Endothelial cell of umbilical vein (primary cell): ENCODE measurements at regions not wholly inside any gene's neighbourhood (a gene's known extent, or its start where the extent isn't known, plus 50 kb on each side); places are given as distances from the start of the nearest gene placed in this dataset.

Experiments used
- BruUV-seq: library from RNA; stranded (reverse); fragments of 400-500 nt; replicated peaks from 2 replicates; lab custom pipeline; 2021; lab: Mats Ljungman, UMichigan
- CTCF ChIA-PET: fragments of 300-600, 350-600 bp; sonication (Branson Sonifier 250); formaldehyde crosslinking; loops from one replicate; lab custom pipeline; 2021; ENCODE audit warnings: antibody characterized with exemption, inconsistent platforms; lab: Charles Lee
- POLR2A ChIA-PET: fragments of 300-600, 350-600 bp; sonication (Branson Sonifier 250); formaldehyde crosslinking; loops from one replicate; lab custom pipeline; 2021; ENCODE audit warnings: antibody characterized with exemption, inconsistent platforms; lab: Charles Lee
- DNase-seq: peaks from one replicate; pipeline ENCODE4 v3.0.0-alpha.2; 2011; ENCODE audit warnings: low read depth, low spot score
- FAIRE-seq: peaks from 2 replicates; lab custom pipeline; 2011; peaks lifted over from hg19 to GRCh38; lab: Jason Lieb, UNC
- H2AFZ ChIP-seq: 2 replicates; pipeline ENCODE4 v1.6.0; 2012; ENCODE audit warnings: low read depth, low read length, control low read depth, inconsistent platforms
- H3K27ac ChIP-seq: 2 replicates; pipeline ENCODE4 v1.5.1; 2011; ENCODE audit warnings: low read depth, mild to moderate bottlenecking, control low read depth, low read length, moderate library complexity; ENCODE audit not compliant: insufficient read depth
- H3K27me3 ChIP-seq, 2 experiments: 2 replicates each; pipeline versions ENCODE4 v1.6.0 to v1.6.1; 2011; ENCODE audit warnings: low read length in 2 of 2, mixed read lengths in 1 of 2; ENCODE audit not compliant: control insufficient read depth in 2 of 2, insufficient read depth in 2 of 2
- H3K36me3 ChIP-seq, 2 experiments: 2 replicates in 1 of 2; 3 replicates in 1 of 2; pipeline ENCODE4 v1.5.1; 2011; ENCODE audit warnings: low read length in 2 of 2, mild to moderate bottlenecking in 1 of 2, moderate library complexity in 1 of 2; ENCODE audit not compliant: control insufficient read depth in 2 of 2, insufficient read depth in 2 of 2; ENCODE audit errors: extremely low read depth in 1 of 2
- H3K4me1 ChIP-seq: 3 replicates; pipeline ENCODE4 v1.5.1; 2011; ENCODE audit warnings: mild to moderate bottlenecking, low read length; ENCODE audit not compliant: control insufficient read depth, insufficient read depth; ENCODE audit errors: extremely low read depth
- H3K4me2 ChIP-seq: 2 replicates; pipeline ENCODE4 v1.6.1; 2011; ENCODE audit warnings: low read length, control low read depth, mixed read lengths; ENCODE audit not compliant: insufficient read depth
- H3K4me3 ChIP-seq, 3 experiments: fragments of 200-600 bp in 1 of 3; sonication (generic), shearing (Covaris generic) in 1 of 3; replicated peaks in 1 of 3; 2 replicates each; pipeline ENCODE4 v1.5.1; 2011 to 2016; ENCODE audit warnings: control low read depth in 3 of 3, low read length in 3 of 3, mild to moderate bottlenecking in 2 of 3, inconsistent platforms in 1 of 3, low read depth in 1 of 3, moderate library complexity in 1 of 3; ENCODE audit not compliant: insufficient read depth in 1 of 3
- H3K79me2 ChIP-seq: 2 replicates; pipeline ENCODE4 v1.6.0; 2012; ENCODE audit warnings: low read length, inconsistent platforms; ENCODE audit not compliant: control insufficient read depth, insufficient read depth
- H3K9ac ChIP-seq: replicated peaks from 2 replicates; pipeline ENCODE3; 2011; ENCODE audit warnings: low read length, control low read depth; ENCODE audit not compliant: insufficient read depth; ENCODE audit errors: extremely low read depth
- H3K9me1 ChIP-seq: replicated peaks from 3 replicates; pipeline ENCODE4 v1.6.0; 2011; ENCODE audit warnings: mild to moderate bottlenecking, low read length; ENCODE audit not compliant: control insufficient read depth, insufficient read depth; ENCODE audit errors: extremely low read depth
- H3K9me3 ChIP-seq: replicated peaks from 2 replicates; pipeline ENCODE4 v1.5.1; 2012; ENCODE audit warnings: low read length, inconsistent platforms; ENCODE audit not compliant: control insufficient read depth, insufficient read depth
- H4K20me1 ChIP-seq: replicated peaks from 2 replicates; pipeline ENCODE3; 2011; ENCODE audit warnings: mild to moderate bottlenecking, low read length; ENCODE audit not compliant: control insufficient read depth, insufficient read depth; ENCODE audit errors: extremely low read depth
- EZH2 ChIP-seq: IDR thresholded peaks from 2 replicates; pipeline ENCODE4 v1.6.1; 2012; ENCODE audit warnings: borderline replicate concordance, low read depth, mild to moderate bottlenecking, moderate library complexity, low read length, inconsistent platforms; ENCODE audit not compliant: severe bottlenecking
- FOS ChIP-seq: IDR thresholded peaks from 2 replicates; pipeline ENCODE4 v1.6.1; 2011; ENCODE audit warnings: mild to moderate bottlenecking, low read length, moderate library complexity, borderline replicate concordance; ENCODE audit not compliant: insufficient read depth
- GATA2 ChIP-seq: IDR thresholded peaks from 2 replicates; pipeline ENCODE4 v1.7.0; 2011; ENCODE audit warnings: low read depth, mild to moderate bottlenecking, moderate library complexity, mixed read lengths, low read length; ENCODE audit not compliant: insufficient read length, insufficient read depth
- JUN ChIP-seq: IDR thresholded peaks from 2 replicates; pipeline ENCODE4 v1.6.1; 2011; ENCODE audit warnings: borderline replicate concordance, low read depth; ENCODE audit not compliant: insufficient read length, insufficient read depth
- MYC ChIP-seq: IDR thresholded peaks from one replicate; pipeline ENCODE4 v1.6.1; 2011; ENCODE audit warnings: mild to moderate bottlenecking, low read depth, low read length
- POLR2A ChIP-seq: IDR thresholded peaks from 2 replicates; pipeline ENCODE4 v1.6.1; 2012; ENCODE audit warnings: low read depth, mild to moderate bottlenecking, control low read depth, low read length
- POLR2AphosphoS5 ChIP-seq: IDR thresholded peaks from 2 replicates; pipeline ENCODE4 v1.6.1; 2012; ENCODE audit warnings: low read depth, mild to moderate bottlenecking, control low read depth, low read length, moderate library complexity; ENCODE audit not compliant: insufficient read depth
- dilution Hi-C: fragments of 300-500 bp; cut with MboI; formaldehyde crosslinking; loops from one replicate; pipeline ENCODE4 v1.15.0; 2019; ENCODE audit warnings: low sequenced_read_pairs; ENCODE audit not compliant: extremely low pct_ligation_motif_present
- intact Hi-C: fragments of 100-400 bp; cut with micrococcal nuclease; formaldehyde crosslinking; loops from one replicate; pipeline ENCODE4 v1.10.0; 2022
- TF ChIP-seq, protein P1 (sequence below): IDR thresholded peaks from 2 replicates; pipeline ENCODE4 v1.6.1; 2011; ENCODE audit not compliant: insufficient read depth, insufficient read length
- TF ChIP-seq, protein P2 (sequence below), 2 donors: IDR thresholded peaks; 1 replicate in 1 of 2; 2 replicates in 1 of 2; pipeline ENCODE4 v1.5.1; 2011; ENCODE audit warnings: low read length in 2 of 2, mild to moderate bottlenecking in 2 of 2, moderate library complexity in 2 of 2, control low read depth in 1 of 2, inconsistent platforms in 1 of 2, low read depth in 1 of 2; ENCODE audit not compliant: insufficient read depth in 1 of 2; ENCODE audit errors: extremely low read depth in 1 of 2

DNA sequence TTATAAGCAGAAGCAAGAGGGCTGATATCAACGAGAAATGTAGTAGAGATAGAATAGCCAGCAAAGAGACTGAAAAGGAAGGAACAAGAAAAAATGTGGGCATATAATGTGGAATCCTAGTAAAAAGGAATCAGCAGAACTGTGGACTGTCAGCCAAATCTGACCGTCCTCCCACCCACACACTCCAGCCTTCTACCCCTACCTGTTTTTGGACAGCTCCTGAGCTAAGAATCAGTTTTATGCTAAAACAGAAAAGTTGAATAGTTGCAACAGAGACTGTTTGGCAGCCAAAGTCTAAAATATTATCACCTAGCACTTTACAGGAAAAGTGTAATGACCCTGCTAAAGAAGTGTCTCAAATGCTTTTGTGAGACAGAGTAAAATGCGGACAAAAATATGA is 533.3 kb upstream of the CXADR start:
- Histone ChIP-seq H4K20me1 (no peaks in the 10 kb centered on the region), H3K9me1 (no peaks in the 10 kb centered on the region), H3K9me3 (no peaks in the 10 kb centered on the region), H3K36me3 (no peaks in the 10 kb centered on the region), H3K79me2 (no peaks in the 10 kb centered on the region), H3K27me3 (peaks cover 0 to 2% of the 10 kb centered on the region in 2 experiments), H2AFZ (no peak overlapping the region), H3K4me2 (no peak overlapping the region), H3K4me3 (no peak overlapping the region), H3K4me1 (no peaks in the 10 kb centered on the region), H3K27ac (no peak overlapping the region), H3K9ac (no peak overlapping the region)
- FAIRE-seq (no peak), DNase-seq (no peak)
- intact Hi-C loops (no loop called here), dilution Hi-C loops (no loop called here)
- no TSS peak for BruUV-seq
- no peak for TF ChIP-seq POLR2AphosphoS5
- TF ChIP-seq FOS, result no peak
- no peak for TF ChIP-seq MYC
- TF ChIP-seq, protein P1, sequence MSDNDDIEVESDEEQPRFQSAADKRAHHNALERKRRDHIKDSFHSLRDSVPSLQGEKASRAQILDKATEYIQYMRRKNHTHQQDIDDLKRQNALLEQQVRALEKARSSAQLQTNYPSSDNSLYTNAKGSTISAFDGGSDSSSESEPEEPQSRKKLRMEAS, result no peak
- TF ChIP-seq JUN, result no peak
- TF ChIP-seq, protein P2, sequence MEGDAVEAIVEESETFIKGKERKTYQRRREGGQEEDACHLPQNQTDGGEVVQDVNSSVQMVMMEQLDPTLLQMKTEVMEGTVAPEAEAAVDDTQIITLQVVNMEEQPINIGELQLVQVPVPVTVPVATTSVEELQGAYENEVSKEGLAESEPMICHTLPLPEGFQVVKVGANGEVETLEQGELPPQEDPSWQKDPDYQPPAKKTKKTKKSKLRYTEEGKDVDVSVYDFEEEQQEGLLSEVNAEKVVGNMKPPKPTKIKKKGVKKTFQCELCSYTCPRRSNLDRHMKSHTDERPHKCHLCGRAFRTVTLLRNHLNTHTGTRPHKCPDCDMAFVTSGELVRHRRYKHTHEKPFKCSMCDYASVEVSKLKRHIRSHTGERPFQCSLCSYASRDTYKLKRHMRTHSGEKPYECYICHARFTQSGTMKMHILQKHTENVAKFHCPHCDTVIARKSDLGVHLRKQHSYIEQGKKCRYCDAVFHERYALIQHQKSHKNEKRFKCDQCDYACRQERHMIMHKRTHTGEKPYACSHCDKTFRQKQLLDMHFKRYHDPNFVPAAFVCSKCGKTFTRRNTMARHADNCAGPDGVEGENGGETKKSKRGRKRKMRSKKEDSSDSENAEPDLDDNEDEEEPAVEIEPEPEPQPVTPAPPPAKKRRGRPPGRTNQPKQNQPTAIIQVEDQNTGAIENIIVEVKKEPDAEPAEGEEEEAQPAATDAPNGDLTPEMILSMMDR (IDR thresholded peaks at IDR 0.05; ENCODE audit: extremely low read depth in 1 of 2, insufficient read depth in 1 of 2, low read depth in 1 of 2, low read length in 2 of 2), result no peak
- TF ChIP-seq POLR2A, result no peak
- TF ChIP-seq EZH2, result no peak
- TF ChIP-seq GATA2, result no peak
- POLR2A ChIA-PET, result no interaction called here
- CTCF ChIA-PET, result no interaction called here
